ENCODE measurements at regions not wholly inside any gene's neighbourhood (a gene's known extent, or its start where the extent isn't known, plus 50 kb on each side); places are given as distances from the start of the nearest gene placed in this dataset.

GRCh38 chr22:48950151-48950915 lies 877.3 kb downstream of the BRD1 start:
- TF ChIP-seq CTCF (conservative IDR thresholded peaks at IDR 0.05; ENCODE audit: low read length) (no peak), EZH2phosphoT487 (IDR thresholded peaks at IDR 0.05; ENCODE audit: borderline replicate concordance) (no peak)
